ENCODE measurements at regions not wholly inside any gene's neighbourhood (a gene's known extent, or its start where the extent isn't known, plus 50 kb on each side); places are given as distances from the start of the nearest gene placed in this dataset.

DNA sequence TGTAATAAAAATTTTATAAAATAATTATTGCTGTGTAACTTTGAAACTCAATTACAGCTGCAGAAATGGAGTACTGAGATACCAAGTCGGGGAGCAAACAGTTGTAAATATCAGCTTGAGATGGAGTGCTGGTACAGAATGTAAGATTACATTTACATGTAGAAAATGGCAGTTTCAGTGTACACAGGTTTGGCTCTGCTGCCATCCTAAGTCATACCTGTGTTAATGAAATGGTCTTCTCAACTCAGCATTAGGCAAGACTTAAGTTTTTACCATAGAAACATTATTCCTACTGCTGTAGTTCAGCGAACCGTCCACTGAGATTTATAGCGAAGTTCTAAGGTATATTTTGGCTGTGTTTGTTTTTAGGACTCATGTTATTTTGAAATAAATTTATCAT lies 110.1 kb upstream of the TBL1XR1 start:
- no peak overlapping the region for H3K27ac ChIP-seq
- POLR2A ChIA-PET (ENCODE audit: low non-redundant PET), result no interaction called here
- DNase-seq (ENCODE audit: low spot score), result no peak
- CTCF ChIA-PET, result no interaction called here
- TF ChIP-seq, protein P1, sequence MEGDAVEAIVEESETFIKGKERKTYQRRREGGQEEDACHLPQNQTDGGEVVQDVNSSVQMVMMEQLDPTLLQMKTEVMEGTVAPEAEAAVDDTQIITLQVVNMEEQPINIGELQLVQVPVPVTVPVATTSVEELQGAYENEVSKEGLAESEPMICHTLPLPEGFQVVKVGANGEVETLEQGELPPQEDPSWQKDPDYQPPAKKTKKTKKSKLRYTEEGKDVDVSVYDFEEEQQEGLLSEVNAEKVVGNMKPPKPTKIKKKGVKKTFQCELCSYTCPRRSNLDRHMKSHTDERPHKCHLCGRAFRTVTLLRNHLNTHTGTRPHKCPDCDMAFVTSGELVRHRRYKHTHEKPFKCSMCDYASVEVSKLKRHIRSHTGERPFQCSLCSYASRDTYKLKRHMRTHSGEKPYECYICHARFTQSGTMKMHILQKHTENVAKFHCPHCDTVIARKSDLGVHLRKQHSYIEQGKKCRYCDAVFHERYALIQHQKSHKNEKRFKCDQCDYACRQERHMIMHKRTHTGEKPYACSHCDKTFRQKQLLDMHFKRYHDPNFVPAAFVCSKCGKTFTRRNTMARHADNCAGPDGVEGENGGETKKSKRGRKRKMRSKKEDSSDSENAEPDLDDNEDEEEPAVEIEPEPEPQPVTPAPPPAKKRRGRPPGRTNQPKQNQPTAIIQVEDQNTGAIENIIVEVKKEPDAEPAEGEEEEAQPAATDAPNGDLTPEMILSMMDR (conservative IDR thresholded peaks at IDR 0.05; ENCODE audit: low read depth), result no peak

DNA sequence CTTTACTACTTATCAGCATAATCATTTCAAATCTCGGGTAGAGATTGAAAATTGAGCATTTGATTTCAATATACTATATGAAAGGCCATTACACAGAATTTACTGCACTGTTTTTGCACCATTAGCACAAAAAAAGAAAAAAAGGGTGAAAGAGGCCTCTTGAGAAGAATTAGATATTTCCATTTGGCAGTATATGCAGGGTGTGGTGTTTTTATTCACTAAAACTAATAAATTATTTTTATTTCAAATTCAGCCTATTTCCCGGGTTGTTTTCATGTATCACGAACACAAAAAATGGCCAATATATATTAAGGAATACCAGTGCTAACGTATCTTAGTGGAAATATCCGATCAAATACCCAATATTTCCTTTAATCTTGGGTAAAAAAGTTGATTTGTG lies 110.5 kb upstream of the TBL1XR1 start:
- H3K27ac ChIP-seq, result no peak overlapping the region
- no peak for DNase-seq (ENCODE audit: low spot score)
- ChIA-PET POLR2A (ENCODE audit: low non-redundant PET) (no interaction called here), CTCF (no interaction called here)
- TF ChIP-seq, protein P1 (conservative IDR thresholded peaks at IDR 0.05; ENCODE audit: low read depth), result no peak

DNA sequence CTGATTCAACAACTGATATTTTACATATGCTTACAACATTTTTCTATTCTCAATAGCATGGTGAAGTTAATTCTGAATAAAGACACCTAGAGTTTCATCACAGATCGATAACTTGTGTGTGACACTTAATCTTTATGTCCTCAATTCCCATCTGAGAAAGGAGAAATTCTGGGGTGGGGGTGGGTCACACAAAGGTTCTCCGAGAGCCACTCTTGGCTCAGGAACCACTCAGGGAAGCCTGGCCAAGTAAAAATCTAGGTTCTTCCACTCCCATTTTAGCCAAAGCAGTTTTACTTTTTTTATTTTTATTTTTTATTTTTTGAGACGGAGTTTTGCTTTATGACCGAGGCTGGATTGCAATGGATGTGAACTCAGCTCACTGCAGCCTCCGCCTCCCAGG lies 111.0 kb upstream of the TBL1XR1 start:
- no peak for DNase-seq (ENCODE audit: low spot score)
- no peak overlapping the region for H3K27ac ChIP-seq
- TF ChIP-seq, protein P1 (conservative IDR thresholded peaks at IDR 0.05; ENCODE audit: low read depth), result no peak
- CTCF ChIA-PET, result no interaction called here
- POLR2A ChIA-PET (ENCODE audit: low non-redundant PET), result no interaction called here

DNA sequence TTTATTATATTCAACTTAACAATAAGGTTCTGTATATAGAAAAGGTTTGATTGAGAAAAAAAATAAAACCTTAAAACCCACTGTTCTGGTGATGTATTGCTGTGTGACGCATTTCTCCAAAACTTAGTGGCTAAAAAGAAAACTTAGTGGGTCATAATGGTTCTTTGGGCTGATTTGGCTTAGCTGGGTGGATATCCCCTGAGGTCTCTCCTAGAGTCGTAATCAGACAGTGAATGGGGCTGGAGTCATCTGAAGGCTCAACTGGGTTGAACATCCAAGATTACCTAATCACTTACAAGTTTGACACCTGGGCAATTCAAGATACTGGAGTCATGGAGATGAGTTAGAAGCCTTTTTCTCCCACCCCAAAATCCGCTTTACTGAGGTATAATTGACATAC lies 111.6 kb upstream of the TBL1XR1 start:
- CTCF ChIA-PET, result no interaction called here
- no peak for DNase-seq (ENCODE audit: low spot score)
- TF ChIP-seq, protein P1 (conservative IDR thresholded peaks at IDR 0.05; ENCODE audit: low read depth), result no peak
- no peak overlapping the region for H3K27ac ChIP-seq
- POLR2A ChIA-PET (ENCODE audit: low non-redundant PET), result no interaction called here

DNA sequence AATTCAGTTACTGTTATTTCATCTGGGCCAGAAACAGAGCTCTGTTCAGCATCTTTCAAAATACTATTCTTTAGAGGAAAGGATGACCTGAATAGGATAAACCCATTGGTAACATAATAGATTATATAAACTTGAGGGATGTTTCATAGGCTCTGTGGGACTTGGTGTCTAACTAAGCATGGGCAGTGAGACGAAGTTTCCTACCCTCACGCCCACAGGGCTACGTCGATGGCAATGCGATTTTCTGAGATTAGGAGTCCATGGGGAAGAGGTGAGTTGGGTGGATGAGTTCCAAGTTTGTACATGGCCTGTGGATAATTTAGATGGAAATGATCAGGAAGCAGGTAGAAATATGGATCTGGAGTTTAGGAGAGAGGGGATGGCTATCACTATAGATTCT lies 115.2 kb upstream of the TBL1XR1 start:
- POLR2A ChIA-PET (ENCODE audit: low non-redundant PET), result no interaction called here
- no peak for DNase-seq (ENCODE audit: low spot score)
- CTCF ChIA-PET, result no interaction called here
- no peak overlapping the region for H3K27ac ChIP-seq
- TF ChIP-seq, protein P1 (conservative IDR thresholded peaks at IDR 0.05; ENCODE audit: low read depth), result no peak

DNA sequence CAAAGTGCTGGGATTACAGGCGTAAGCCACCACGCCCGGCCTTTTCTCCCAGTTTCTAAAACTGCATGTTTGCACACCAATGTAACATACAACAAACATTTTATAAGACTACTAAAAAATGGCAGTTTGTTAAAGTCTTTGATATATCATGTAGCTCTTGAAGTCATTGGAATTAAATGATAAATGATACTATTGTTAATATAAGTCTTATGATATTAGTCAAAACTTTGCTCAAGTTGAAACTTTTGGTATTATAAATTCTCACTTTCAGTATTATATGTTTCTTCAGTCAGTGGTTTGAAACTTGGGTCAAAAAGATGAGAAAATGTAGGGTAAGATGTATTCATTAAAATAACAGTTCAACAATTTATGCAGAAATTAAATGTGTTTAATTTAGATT lies 117.6 kb upstream of the TBL1XR1 start:
- DNase-seq (ENCODE audit: low spot score), result no peak
- TF ChIP-seq, protein P1 (conservative IDR thresholded peaks at IDR 0.05; ENCODE audit: low read depth), result no peak
- ChIA-PET CTCF (no interaction called here), POLR2A (ENCODE audit: low non-redundant PET) (no interaction called here)
- no peak overlapping the region for H3K27ac ChIP-seq

DNA sequence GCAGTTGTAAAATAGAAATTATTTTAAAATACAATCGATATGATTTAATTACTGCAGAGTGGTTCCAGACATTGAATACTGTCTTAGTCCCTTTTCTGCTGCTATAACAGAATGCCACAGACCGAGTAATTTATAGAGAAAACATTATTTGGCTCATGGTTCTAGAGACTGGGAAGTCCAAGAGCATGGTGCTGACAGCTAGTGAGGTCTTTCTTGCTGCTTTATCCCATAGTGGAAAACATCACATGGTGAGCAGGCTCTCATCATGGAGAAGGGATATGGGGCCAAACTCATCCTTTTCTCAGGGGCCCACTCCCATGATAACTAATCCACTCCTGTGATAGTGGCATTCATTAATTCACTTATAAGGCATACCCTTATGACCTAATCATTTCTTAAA lies 120.0 kb upstream of the TBL1XR1 start:
- H3K27ac ChIP-seq, result no peak overlapping the region
- POLR2A ChIA-PET (ENCODE audit: low non-redundant PET), result no interaction called here
- TF ChIP-seq, protein P1 (conservative IDR thresholded peaks at IDR 0.05; ENCODE audit: low read depth), result no peak
- CTCF ChIA-PET, result no interaction called here
- no peak for DNase-seq (ENCODE audit: low spot score)

All from RWPE1 (cell line).